ENCODE measurements at regions not wholly inside any gene's neighbourhood (a gene's known extent, or its start where the extent isn't known, plus 50 kb on each side); places are given as distances from the start of the nearest gene placed in this dataset.

DNA sequence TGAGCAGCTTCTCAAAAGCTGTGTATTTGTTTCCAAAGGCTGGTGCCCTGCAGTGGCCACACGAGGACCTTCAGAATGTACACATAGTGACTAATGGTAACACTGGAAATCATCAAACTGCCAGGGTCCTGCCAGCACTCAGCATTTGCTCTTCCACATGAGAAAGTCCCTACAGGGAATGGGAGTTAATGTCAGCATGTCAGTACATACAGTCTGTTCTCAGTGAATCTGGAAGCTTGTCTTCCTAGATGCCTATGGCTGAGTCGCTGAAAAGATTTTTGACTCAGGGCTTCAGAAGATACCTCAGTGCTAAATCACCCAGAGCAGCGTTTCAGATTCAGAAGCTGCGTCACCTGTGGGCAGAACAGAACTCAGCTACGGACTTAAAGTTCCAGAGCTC is 108.2 kb downstream of the CDC7 start:
- TF ChIP-seq EZH2 (IDR thresholded peaks at IDR 0.05; ENCODE audit: low read length, missing control alignments): no peak
- TF ChIP-seq, protein P1, sequence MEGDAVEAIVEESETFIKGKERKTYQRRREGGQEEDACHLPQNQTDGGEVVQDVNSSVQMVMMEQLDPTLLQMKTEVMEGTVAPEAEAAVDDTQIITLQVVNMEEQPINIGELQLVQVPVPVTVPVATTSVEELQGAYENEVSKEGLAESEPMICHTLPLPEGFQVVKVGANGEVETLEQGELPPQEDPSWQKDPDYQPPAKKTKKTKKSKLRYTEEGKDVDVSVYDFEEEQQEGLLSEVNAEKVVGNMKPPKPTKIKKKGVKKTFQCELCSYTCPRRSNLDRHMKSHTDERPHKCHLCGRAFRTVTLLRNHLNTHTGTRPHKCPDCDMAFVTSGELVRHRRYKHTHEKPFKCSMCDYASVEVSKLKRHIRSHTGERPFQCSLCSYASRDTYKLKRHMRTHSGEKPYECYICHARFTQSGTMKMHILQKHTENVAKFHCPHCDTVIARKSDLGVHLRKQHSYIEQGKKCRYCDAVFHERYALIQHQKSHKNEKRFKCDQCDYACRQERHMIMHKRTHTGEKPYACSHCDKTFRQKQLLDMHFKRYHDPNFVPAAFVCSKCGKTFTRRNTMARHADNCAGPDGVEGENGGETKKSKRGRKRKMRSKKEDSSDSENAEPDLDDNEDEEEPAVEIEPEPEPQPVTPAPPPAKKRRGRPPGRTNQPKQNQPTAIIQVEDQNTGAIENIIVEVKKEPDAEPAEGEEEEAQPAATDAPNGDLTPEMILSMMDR (conservative IDR thresholded peaks at IDR 0.05 in 1 of 2, IDR thresholded peaks at IDR 0.05 in 1 of 2; ENCODE audit: low read depth in 1 of 2, low read length in 2 of 2): no peak
